ENCODE measurements at regions not wholly inside any gene's neighbourhood (a gene's known extent, or its start where the extent isn't known, plus 50 kb on each side); places are given as distances from the start of the nearest gene placed in this dataset.

GRCh38 chr20:51087266-51087665, 64.4 kb upstream of the KCNG1 start:
- Histone ChIP-seq H3K27ac (no peak overlapping the region), H3K27me3 (ENCODE audit: insufficient read depth in 3 of 3, low read length in 2 of 3) (peaks cover 4 to 42% (median 7%) of the 10 kb centered on the region in 3 donors), H3K9me3 (no peaks in the 10 kb centered on the region), H3K4me1 (no peaks in the 10 kb centered on the region), H3K4me3 (no peak overlapping the region), H3K36me3 (ENCODE audit: insufficient read depth in 1 of 2, low read depth in 1 of 2) (no peaks in the 10 kb centered on the region)
- intact Hi-C loops (cut with DNase I) = no loop called here
- ATAC-seq (no peak), DNase-seq (no peak)
- WGBS, 3 donors = 22 to 27% (median 27%) methylated on average over 4 of the region's 4 CpGs
- TF ChIP-seq CTCF (IDR thresholded peaks at IDR 0.05) = no peak

GRCh38 chr20:51085769-51086168, 62.9 kb upstream of the KCNG1 start:
- TF ChIP-seq CTCF (IDR thresholded peaks at IDR 0.05) = no peak
- Histone ChIP-seq H3K27me3 (ENCODE audit: insufficient read depth in 3 of 3, low read length in 2 of 3) (peaks cover 4 to 29% (median 7%) of the 10 kb centered on the region in 3 donors), H3K36me3 (ENCODE audit: insufficient read depth in 1 of 2, low read depth in 1 of 2) (no peaks in the 10 kb centered on the region), H3K4me1 (no peaks in the 10 kb centered on the region), H3K4me3 (no peak overlapping the region), H3K9me3 (no peaks in the 10 kb centered on the region), H3K27ac (no peak overlapping the region)
- no peak for DNase-seq
- WGBS, 3 donors = 65 to 78% (median 70%) methylated on average over 4 of the region's 4 CpGs
- intact Hi-C loops (cut with DNase I) = no loop called here
- ATAC-seq = no peak

GRCh38 chr20:51084593-51085377, 61.9 kb upstream of the KCNG1 start:
- TF ChIP-seq CTCF (IDR thresholded peaks at IDR 0.05) = no peak
- ATAC-seq (no peak), DNase-seq (no peak)
- intact Hi-C loops (cut with DNase I) = no loop called here
- 53 to 59% (median 58%) methylated on average over 10 of the region's 10 CpGs for WGBS, 3 donors
- no peaks in the 10 kb centered on the region for H3K4me1 ChIP-seq
- no peaks in the 10 kb centered on the region for H3K36me3 ChIP-seq (ENCODE audit: insufficient read depth in 1 of 2, low read depth in 1 of 2)
- no peak overlapping the region for H3K27ac ChIP-seq
- peaks cover 4 to 25% (median 7%) of the 10 kb centered on the region in 3 donors for H3K27me3 ChIP-seq (ENCODE audit: insufficient read depth in 3 of 3, low read length in 2 of 3)
- H3K9me3 ChIP-seq = no peaks in the 10 kb centered on the region
- no peak overlapping the region for H3K4me3 ChIP-seq

GRCh38 chr20:51083447-51083846, 60.5 kb upstream of the KCNG1 start:
- TF ChIP-seq CTCF (IDR thresholded peaks at IDR 0.05) = no peak
- Histone ChIP-seq H3K9me3 (no peaks in the 10 kb centered on the region), H3K36me3 (ENCODE audit: insufficient read depth in 1 of 2, low read depth in 1 of 2) (no peaks in the 10 kb centered on the region), H3K4me1 (no peaks in the 10 kb centered on the region), H3K27me3 (ENCODE audit: insufficient read depth in 3 of 3, low read length in 2 of 3) (peaks cover 2 to 33% (median 4%) of the 10 kb centered on the region in 3 donors), H3K4me3 (no peak overlapping the region), H3K27ac (no peak overlapping the region)
- no peak for DNase-seq
- ATAC-seq = no peak
- WGBS, 3 donors = 54 to 75% (median 69%) methylated on average over 4 of the region's 4 CpGs
- intact Hi-C loops (cut with DNase I) = no loop called here

- H3K36me3 ChIP-seq (ENCODE audit: insufficient read depth in 1 of 2, low read depth in 1 of 2) = no peaks in the 10 kb centered on the region
- peaks cover 4 to 33% (median 4%) of the 10 kb centered on the region in 3 donors for H3K27me3 ChIP-seq (ENCODE audit: insufficient read depth in 3 of 3, low read length in 2 of 3)
- DNase-seq (no peak), ATAC-seq (no peak)
- no peak for TF ChIP-seq CTCF (IDR thresholded peaks at IDR 0.05)
- no peak overlapping the region for H3K27ac ChIP-seq
- H3K4me3 ChIP-seq = no peak overlapping the region
- 87 to 88% (median 87%) methylated on average over 3 of the region's 3 CpGs for WGBS, 3 donors
- intact Hi-C loops (cut with DNase I) = no loop called here
- no peaks in the 10 kb centered on the region for H3K4me1 ChIP-seq
- no peaks in the 10 kb centered on the region for H3K9me3 ChIP-seq
Measured at GRCh38 chr20:51082988-51083387, 60.1 kb upstream of the KCNG1 start.
